PC-9 (cell line): ENCODE measurements at regions not wholly inside any gene's neighbourhood (a gene's known extent, or its start where the extent isn't known, plus 50 kb on each side); places are given as distances from the start of the nearest gene placed in this dataset.

Source experiments
- BruUV-seq: library from RNA; stranded (reverse); fragments of 400-500 nt; replicated peaks from 2 replicates; lab custom pipeline; 2021; lab: Mats Ljungman, UMichigan
- CTCF ChIA-PET: fragments of 300-600 bp; sonication (Branson Sonifier 250); formaldehyde crosslinking; loops from one replicate; lab custom pipeline; 2022; ENCODE audit warnings: antibody characterized with exemption; lab: Charles Lee
- POLR2A ChIA-PET: fragments of 300-600 bp; sonication (Branson Sonifier 250); formaldehyde crosslinking; loops from one replicate; lab custom pipeline; 2022; ENCODE audit warnings: antibody characterized with exemption; ENCODE audit not compliant: unreplicated experiment; lab: Charles Lee
- DNase-seq, 2 experiments: peaks; one replicate each; pipeline versions ENCODE4 v3.0.0 to v3.0.0-alpha.2; 2015 to 2022; ENCODE audit warnings: mixed read lengths in 1 of 2
- H2AFZ ChIP-seq: fragments of 200-600 bp; sonication (generic); 2 replicates; pipeline ENCODE4 v1.8.1; 2017; ENCODE audit warnings: antibody characterized with exemption
- H3F3A ChIP-seq: fragments of 200-600 bp; sonication (generic); 2 replicates; pipeline ENCODE4 v1.8.1; 2017; ENCODE audit warnings: antibody characterized with exemption, mild to moderate bottlenecking, low read depth; ENCODE audit not compliant: insufficient read depth
- H3K27ac ChIP-seq: fragments of 200-600 bp; sonication (generic); 2 replicates; pipeline ENCODE4 v1.6.1; 2016; ENCODE audit warnings: mixed run types
- H3K27me3 ChIP-seq: fragments of 200-600 bp; sonication (generic); 2 replicates; pipeline ENCODE4 v1.6.1; 2016; ENCODE audit warnings: low read depth, mixed run types; ENCODE audit not compliant: insufficient read depth
- H3K36me3 ChIP-seq: fragments of 200-600 bp; sonication (generic); 2 replicates; pipeline ENCODE4 v1.6.1; 2016; ENCODE audit warnings: low read depth, mixed run types
- H3K4me1 ChIP-seq: fragments of 200-600 bp; sonication (generic); replicated peaks from 2 replicates; pipeline ENCODE4 v1.6.1; 2016; ENCODE audit warnings: mixed run types; ENCODE audit not compliant: insufficient read depth
- H3K4me2 ChIP-seq: fragments of 200-600 bp; sonication (generic); 2 replicates; pipeline ENCODE4 v1.6.1; 2017; ENCODE audit warnings: mixed run types
- H3K4me3 ChIP-seq: fragments of 200-600 bp; sonication (generic); 2 replicates; pipeline ENCODE4 v1.6.1; 2016; ENCODE audit warnings: mixed run types
- H3K79me2 ChIP-seq: fragments of 200-600 bp; sonication (generic); 2 replicates; pipeline ENCODE4 v1.6.1; 2017; ENCODE audit warnings: low read depth, mixed run types
- H3K9me2 ChIP-seq: fragments of 200-600 bp; sonication (generic); 2 replicates; pipeline ENCODE4 v1.8.1; 2017; ENCODE audit warnings: mild to moderate bottlenecking; ENCODE audit not compliant: insufficient read depth
- H3K9me3 ChIP-seq: fragments of 200-600 bp; sonication (generic); 2 replicates; pipeline ENCODE4 v1.8.1; 2016; ENCODE audit warnings: low read depth; ENCODE audit not compliant: insufficient read depth
- H4K20me1 ChIP-seq: fragments of 200-600 bp; sonication (generic); 2 replicates; pipeline ENCODE4 v1.8.1; 2017; ENCODE audit not compliant: insufficient read depth
- EZH2 ChIP-seq: fragments of 200-600 bp; sonication (generic); IDR thresholded peaks from 2 replicates; pipeline ENCODE4 v1.8.0; 2017; ENCODE audit warnings: antibody characterized with exemption, low read depth
- intact Hi-C: fragments of 100-400 bp; cut with micrococcal nuclease; formaldehyde crosslinking; loops from one replicate; pipeline ENCODE4 v1.10.0; 2022; ENCODE audit not compliant: unreplicated experiment
- TF ChIP-seq, protein P1 (sequence below): fragments of 200-600 bp; sonication (generic); conservative IDR thresholded peaks from 2 replicates; pipeline ENCODE4 v1.6.1; 2017; ENCODE audit warnings: mixed run types, antibody characterized with exemption, mild to moderate bottlenecking, moderate library complexity

- Histone ChIP-seq H3K36me3 (no peaks in the 10 kb centered on the region), H4K20me1 (no peaks in the 10 kb centered on the region), H3K79me2 (no peaks in the 10 kb centered on the region), H3K27ac (no peak overlapping the region), H3K9me2 (no peaks in the 10 kb centered on the region), H2AFZ (no peak overlapping the region), H3K4me3 (no peak overlapping the region), H3K9me3 (no peaks in the 10 kb centered on the region), H3K27me3 (no peaks in the 10 kb centered on the region), H3K4me1 (no peaks in the 10 kb centered on the region), H3K4me2 (no peak overlapping the region), H3F3A (no peaks in the 10 kb centered on the region)
- DNase-seq = no peak
- intact Hi-C loops = no loop called here
- CTCF ChIA-PET = no interaction called here
- no TSS peak for BruUV-seq
- TF ChIP-seq, protein P1, sequence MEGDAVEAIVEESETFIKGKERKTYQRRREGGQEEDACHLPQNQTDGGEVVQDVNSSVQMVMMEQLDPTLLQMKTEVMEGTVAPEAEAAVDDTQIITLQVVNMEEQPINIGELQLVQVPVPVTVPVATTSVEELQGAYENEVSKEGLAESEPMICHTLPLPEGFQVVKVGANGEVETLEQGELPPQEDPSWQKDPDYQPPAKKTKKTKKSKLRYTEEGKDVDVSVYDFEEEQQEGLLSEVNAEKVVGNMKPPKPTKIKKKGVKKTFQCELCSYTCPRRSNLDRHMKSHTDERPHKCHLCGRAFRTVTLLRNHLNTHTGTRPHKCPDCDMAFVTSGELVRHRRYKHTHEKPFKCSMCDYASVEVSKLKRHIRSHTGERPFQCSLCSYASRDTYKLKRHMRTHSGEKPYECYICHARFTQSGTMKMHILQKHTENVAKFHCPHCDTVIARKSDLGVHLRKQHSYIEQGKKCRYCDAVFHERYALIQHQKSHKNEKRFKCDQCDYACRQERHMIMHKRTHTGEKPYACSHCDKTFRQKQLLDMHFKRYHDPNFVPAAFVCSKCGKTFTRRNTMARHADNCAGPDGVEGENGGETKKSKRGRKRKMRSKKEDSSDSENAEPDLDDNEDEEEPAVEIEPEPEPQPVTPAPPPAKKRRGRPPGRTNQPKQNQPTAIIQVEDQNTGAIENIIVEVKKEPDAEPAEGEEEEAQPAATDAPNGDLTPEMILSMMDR = no peak
- no peak for TF ChIP-seq EZH2
- POLR2A ChIA-PET = no interaction called here
Observed at GRCh38 chr21:23799376-23799775, 1807.9 kb downstream of the MRPL39 start.

GRCh38 chr21:23792300-23792699, 1815.0 kb downstream of the MRPL39 start:
- no peaks in the 10 kb centered on the region for H3K79me2 ChIP-seq
- H3K9me2 ChIP-seq = no peaks in the 10 kb centered on the region
- H3K27me3 ChIP-seq = no peaks in the 10 kb centered on the region
- no peaks in the 10 kb centered on the region for H4K20me1 ChIP-seq
- DNase-seq = no peak
- no peak overlapping the region for H3K27ac ChIP-seq
- H3K4me1 ChIP-seq = no peaks in the 10 kb centered on the region
- BruUV-seq = no TSS peak
- no peak overlapping the region for H3K4me3 ChIP-seq
- TF ChIP-seq, protein P1 = no peak
- TF ChIP-seq EZH2 = no peak
- H3K36me3 ChIP-seq = no peaks in the 10 kb centered on the region
- H3F3A ChIP-seq = no peaks in the 10 kb centered on the region
- H3K9me3 ChIP-seq = no peaks in the 10 kb centered on the region
- no peak overlapping the region for H3K4me2 ChIP-seq
- CTCF ChIA-PET = no interaction called here
- H2AFZ ChIP-seq = no peak overlapping the region
- intact Hi-C loops = no loop called here
- POLR2A ChIA-PET = no interaction called here

- no peak for DNase-seq
- no peaks in the 10 kb centered on the region for H3K79me2 ChIP-seq
- CTCF ChIA-PET = no interaction called here
Observed at GRCh38 chr21:23789864-23790263, 1817.4 kb downstream of the MRPL39 start.

More at GRCh38 chr21:23789864-23790263, 1817.4 kb downstream of the MRPL39 start:
- Histone ChIP-seq H2AFZ (no peak overlapping the region), H3K9me2 (no peaks in the 10 kb centered on the region), H3K9me3 (no peaks in the 10 kb centered on the region), H4K20me1 (no peaks in the 10 kb centered on the region), H3K27ac (no peak overlapping the region), H3K4me3 (no peak overlapping the region), H3K36me3 (no peaks in the 10 kb centered on the region), H3F3A (no peaks in the 10 kb centered on the region), H3K27me3 (no peaks in the 10 kb centered on the region), H3K4me2 (no peak overlapping the region), H3K4me1 (no peaks in the 10 kb centered on the region)
- POLR2A ChIA-PET = no interaction called here
- TF ChIP-seq EZH2 = no peak
- TF ChIP-seq, protein P1 = no peak
- BruUV-seq = no TSS peak
- intact Hi-C loops = no loop called here
